Parathyroid adenoma (tissue), 2 donors: ENCODE measurements at regions not wholly inside any gene's neighbourhood (a gene's known extent, or its start where the extent isn't known, plus 50 kb on each side); places are given as distances from the start of the nearest gene placed in this dataset.

Source experiments
- H2AFZ ChIP-seq: fragments of 300-600 bp; sonication (generic); one replicate; pipeline ENCODE4 v1.7.0; 2017; ENCODE audit warnings: antibody characterized with exemption, mild to moderate bottlenecking
- H3K27ac ChIP-seq: fragments of 300-600 bp; sonication (generic); one replicate; pipeline ENCODE4 v1.7.0; 2017
- H3K27me3 ChIP-seq: fragments of 300-600 bp; sonication (generic); one replicate; pipeline ENCODE4 v1.7.0; 2017; ENCODE audit warnings: low read length; ENCODE audit not compliant: control insufficient read depth, insufficient read depth
- H3K36me3 ChIP-seq: fragments of 300-600 bp; sonication (generic); one replicate; pipeline ENCODE4 v1.7.0; 2017; ENCODE audit warnings: low read length; ENCODE audit not compliant: control insufficient read depth, insufficient read depth
- H3K4me1 ChIP-seq: fragments of 300-600 bp; sonication (generic); one replicate; pipeline ENCODE4 v1.7.0; 2017; ENCODE audit warnings: control low read depth
- H3K4me2 ChIP-seq: fragments of 300-600 bp; sonication (generic); one replicate; pipeline ENCODE4 v1.7.0; 2017; ENCODE audit warnings: low read length
- H3K4me3 ChIP-seq: fragments of 300-600 bp; sonication (generic); one replicate; pipeline ENCODE4 v1.7.0; 2017; ENCODE audit warnings: low read depth, low read length
- H3K79me2 ChIP-seq: fragments of 300-600 bp; sonication (generic); one replicate; pipeline ENCODE4 v1.7.0; 2017; ENCODE audit warnings: control low read depth
- H3K9ac ChIP-seq: fragments of 300-600 bp; sonication (generic); one replicate; pipeline ENCODE4 v1.7.0; 2017; ENCODE audit warnings: mild to moderate bottlenecking
- H3K9me3 ChIP-seq: fragments of 300-600 bp; sonication (generic); one replicate; pipeline ENCODE4 v1.7.0; 2017; ENCODE audit warnings: low read length; ENCODE audit not compliant: control insufficient read depth
- TF ChIP-seq, protein P1 (sequence below): fragments of 300-600 bp; sonication (generic); IDR thresholded peaks from one replicate; pipeline ENCODE4 v1.7.0; 2017; ENCODE audit warnings: antibody characterized with exemption, mild to moderate bottlenecking
- donor health status: primary hyperparathyroidism.

DNA sequence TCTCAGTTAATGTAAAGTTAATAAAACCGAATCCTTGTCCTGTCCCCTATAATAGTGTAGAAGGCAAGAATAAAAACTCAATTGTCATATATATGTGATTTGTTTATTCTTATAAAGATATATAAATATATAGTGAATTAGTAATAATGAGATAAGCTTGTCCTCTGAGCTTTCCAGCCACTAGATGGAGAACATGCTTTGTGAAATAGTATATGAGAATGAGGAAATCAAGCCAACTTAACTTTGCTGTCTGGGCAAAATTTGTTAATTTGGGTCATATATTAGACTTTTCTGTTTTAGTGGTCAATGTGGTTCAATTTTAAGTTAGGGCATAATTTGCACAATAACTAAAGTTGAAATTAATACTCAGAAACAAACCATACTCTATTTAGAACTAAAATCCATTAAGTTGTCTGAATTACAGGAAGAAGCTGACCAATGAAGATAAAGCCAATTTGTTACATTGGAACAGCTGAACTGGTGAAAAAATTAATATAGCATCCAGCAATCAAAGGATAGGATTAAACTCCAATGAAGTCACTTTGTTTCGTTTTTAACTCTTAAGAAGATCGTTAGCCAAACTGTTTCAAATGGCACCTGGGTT, 595.0 kb downstream of the ARL4A start:
- Histone ChIP-seq H3K9me3 (no peaks in the 10 kb centered on the region), H3K79me2 (no peaks in the 10 kb centered on the region), H3K4me1 (no peaks in the 10 kb centered on the region), H3K27me3 (no peaks in the 10 kb centered on the region), H2AFZ (no peak overlapping the region), H3K4me2 (no peak overlapping the region), H3K4me3 (no peak overlapping the region), H3K27ac (no peak overlapping the region), H3K9ac (no peak overlapping the region), H3K36me3 (no peaks in the 10 kb centered on the region)
- TF ChIP-seq, protein P1, sequence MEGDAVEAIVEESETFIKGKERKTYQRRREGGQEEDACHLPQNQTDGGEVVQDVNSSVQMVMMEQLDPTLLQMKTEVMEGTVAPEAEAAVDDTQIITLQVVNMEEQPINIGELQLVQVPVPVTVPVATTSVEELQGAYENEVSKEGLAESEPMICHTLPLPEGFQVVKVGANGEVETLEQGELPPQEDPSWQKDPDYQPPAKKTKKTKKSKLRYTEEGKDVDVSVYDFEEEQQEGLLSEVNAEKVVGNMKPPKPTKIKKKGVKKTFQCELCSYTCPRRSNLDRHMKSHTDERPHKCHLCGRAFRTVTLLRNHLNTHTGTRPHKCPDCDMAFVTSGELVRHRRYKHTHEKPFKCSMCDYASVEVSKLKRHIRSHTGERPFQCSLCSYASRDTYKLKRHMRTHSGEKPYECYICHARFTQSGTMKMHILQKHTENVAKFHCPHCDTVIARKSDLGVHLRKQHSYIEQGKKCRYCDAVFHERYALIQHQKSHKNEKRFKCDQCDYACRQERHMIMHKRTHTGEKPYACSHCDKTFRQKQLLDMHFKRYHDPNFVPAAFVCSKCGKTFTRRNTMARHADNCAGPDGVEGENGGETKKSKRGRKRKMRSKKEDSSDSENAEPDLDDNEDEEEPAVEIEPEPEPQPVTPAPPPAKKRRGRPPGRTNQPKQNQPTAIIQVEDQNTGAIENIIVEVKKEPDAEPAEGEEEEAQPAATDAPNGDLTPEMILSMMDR: no peak

DNA sequence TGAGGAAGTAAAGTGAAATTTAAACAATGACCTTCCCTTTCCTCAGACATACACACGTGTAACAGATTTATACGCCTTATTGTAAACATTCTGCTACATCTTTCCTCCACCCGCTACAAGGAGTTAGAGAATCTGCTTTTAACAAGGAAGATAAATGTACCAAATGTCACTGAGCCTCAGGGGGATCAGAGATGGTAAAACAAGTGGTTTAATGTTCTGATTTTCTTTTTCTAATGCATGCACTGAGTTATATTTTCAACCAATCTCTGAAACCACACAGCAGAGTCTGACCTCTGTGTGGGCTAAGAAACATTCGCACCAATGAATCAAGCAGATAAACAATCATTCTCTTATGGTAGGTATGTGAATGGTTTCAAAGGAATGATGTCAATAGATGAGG, 599.5 kb downstream of the ARL4A start:
- Histone ChIP-seq H2AFZ (no peak overlapping the region), H3K4me1 (no peaks in the 10 kb centered on the region), H3K36me3 (no peaks in the 10 kb centered on the region), H3K9ac (no peak overlapping the region), H3K9me3 (no peaks in the 10 kb centered on the region), H3K27me3 (no peaks in the 10 kb centered on the region), H3K79me2 (no peaks in the 10 kb centered on the region), H3K27ac (no peak overlapping the region), H3K4me2 (no peak overlapping the region), H3K4me3 (no peak overlapping the region)
- TF ChIP-seq, protein P1: no peak

GRCh38 chr7:13288516-13288915, 601.1 kb downstream of the ARL4A start:
- no peak overlapping the region for H3K4me2 ChIP-seq
- TF ChIP-seq, protein P1: no peak
- no peak overlapping the region for H3K27ac ChIP-seq
- H3K9ac ChIP-seq: no peak overlapping the region
- no peaks in the 10 kb centered on the region for H3K9me3 ChIP-seq
- H3K4me1 ChIP-seq: no peaks in the 10 kb centered on the region
- H3K79me2 ChIP-seq: no peaks in the 10 kb centered on the region
- H3K27me3 ChIP-seq: no peaks in the 10 kb centered on the region
- H2AFZ ChIP-seq: no peak overlapping the region
- no peak overlapping the region for H3K4me3 ChIP-seq
- H3K36me3 ChIP-seq: no peaks in the 10 kb centered on the region

- H3K4me1 ChIP-seq: no peaks in the 10 kb centered on the region
- no peak overlapping the region for H2AFZ ChIP-seq
- H3K27ac ChIP-seq: no peak overlapping the region
- no peak overlapping the region for H3K4me2 ChIP-seq
- H3K27me3 ChIP-seq: no peaks in the 10 kb centered on the region
- H3K9me3 ChIP-seq: no peaks in the 10 kb centered on the region
- no peak overlapping the region for H3K9ac ChIP-seq
- no peak overlapping the region for H3K4me3 ChIP-seq
- H3K36me3 ChIP-seq: no peaks in the 10 kb centered on the region
- TF ChIP-seq, protein P1: no peak
- no peaks in the 10 kb centered on the region for H3K79me2 ChIP-seq
Observed at GRCh38 chr7:13290975-13291374, 603.5 kb downstream of the ARL4A start.

- H3K79me2 ChIP-seq: no peaks in the 10 kb centered on the region
- H3K4me1 ChIP-seq: no peaks in the 10 kb centered on the region
- H3K9me3 ChIP-seq: no peaks in the 10 kb centered on the region
- no peak overlapping the region for H3K9ac ChIP-seq
- no peak overlapping the region for H2AFZ ChIP-seq
- TF ChIP-seq, protein P1: no peak
- H3K4me3 ChIP-seq: no peak overlapping the region
- no peaks in the 10 kb centered on the region for H3K36me3 ChIP-seq
- H3K27me3 ChIP-seq: no peaks in the 10 kb centered on the region
- no peak overlapping the region for H3K4me2 ChIP-seq
- H3K27ac ChIP-seq: no peak overlapping the region
Observed at GRCh38 chr7:13293264-13294002, 606.0 kb downstream of the ARL4A start.
